Adrenal gland (tissue), 5 donors: ENCODE measurements at regions not wholly inside any gene's neighbourhood (a gene's known extent, or its start where the extent isn't known, plus 50 kb on each side); places are given as distances from the start of the nearest gene placed in this dataset.

Experiments used
- CTCF ChIP-seq, 6 experiments: fragments of 450-650 bp in 4 of 6; fragments of 200-600 bp in 2 of 6; sonication (generic) in 1 of 6; IDR thresholded peaks; 1 replicate in 5 of 6; 2 replicates in 1 of 6; pipeline versions ENCODE4 v1.5.1 to v1.8.0; 2016 to 2021; ENCODE audit warnings: antibody characterized with exemption in 6 of 6, mild to moderate bottlenecking in 2 of 6, moderate library complexity in 1 of 6
- POLR2A ChIP-seq, 2 donors: fragments of 450-650 bp; IDR thresholded peaks; one replicate each; pipeline ENCODE4 v1.6.1; 2017; ENCODE audit warnings: antibody characterized with exemption in 2 of 2, mild to moderate bottlenecking in 2 of 2, moderate library complexity in 1 of 2
- donor health status: DM: no; HTN: no; CAD: no.

DNA sequence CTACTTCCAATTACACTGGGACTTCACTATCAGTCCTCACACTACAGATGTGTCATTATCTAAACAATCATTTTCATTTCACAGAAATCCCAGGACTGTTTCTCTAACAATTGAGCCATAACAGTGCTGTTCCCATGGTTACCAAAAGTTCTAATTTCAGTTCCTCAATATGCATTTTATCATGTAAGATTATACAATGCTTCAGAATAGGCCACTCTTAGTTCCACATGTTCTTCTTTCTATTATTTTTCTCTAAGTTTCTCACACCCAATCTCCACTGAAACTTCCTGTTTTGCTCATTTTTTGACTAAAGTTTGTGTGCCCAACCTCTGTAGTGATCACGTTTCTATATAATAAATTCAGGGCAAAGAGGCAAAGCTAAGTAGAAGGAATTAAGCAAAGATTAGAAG lies 185.8 kb downstream of the DUSP6 start:
- no peak for TF ChIP-seq CTCF (IDR thresholded peaks at IDR 0.05)
- no peak for TF ChIP-seq POLR2A (IDR thresholded peaks at IDR 0.05)
